ENCODE measurements at regions not wholly inside any gene's neighbourhood (a gene's known extent, or its start where the extent isn't known, plus 50 kb on each side); places are given as distances from the start of the nearest gene placed in this dataset.

DNA sequence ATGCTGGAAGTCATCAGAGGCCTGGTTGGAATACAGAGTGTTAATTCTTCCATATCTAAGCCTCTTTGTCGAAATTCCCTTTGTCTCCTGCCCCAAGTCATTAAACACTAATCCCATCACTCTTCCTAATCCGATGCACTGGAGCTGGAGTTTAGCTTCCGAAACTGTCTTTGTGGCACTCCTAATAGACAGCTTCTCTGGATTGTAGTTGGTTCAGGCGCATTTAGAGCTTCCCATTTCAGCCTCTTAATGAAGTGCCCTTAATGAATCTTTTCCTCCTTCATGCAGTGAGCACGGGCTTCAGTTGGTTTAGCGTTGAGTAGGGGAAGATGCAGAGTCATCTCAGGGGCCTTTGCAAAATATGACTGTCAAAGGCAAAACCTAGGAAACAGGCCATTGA is 72.2 kb upstream of the MEIS1 start:
- H3K27me3 ChIP-seq (ENCODE audit: control insufficient read depth, insufficient read depth, low read length), result no peaks in the 10 kb centered on the region
- DNase-seq (ENCODE audit: low read depth), result no peak
- H3K4me3 ChIP-seq (ENCODE audit: low read depth, low read length), result no peak overlapping the region
- no peaks in the 10 kb centered on the region for H3K36me3 ChIP-seq (ENCODE audit: control insufficient read depth, insufficient read depth, low read length)
- TF ChIP-seq, protein P1, sequence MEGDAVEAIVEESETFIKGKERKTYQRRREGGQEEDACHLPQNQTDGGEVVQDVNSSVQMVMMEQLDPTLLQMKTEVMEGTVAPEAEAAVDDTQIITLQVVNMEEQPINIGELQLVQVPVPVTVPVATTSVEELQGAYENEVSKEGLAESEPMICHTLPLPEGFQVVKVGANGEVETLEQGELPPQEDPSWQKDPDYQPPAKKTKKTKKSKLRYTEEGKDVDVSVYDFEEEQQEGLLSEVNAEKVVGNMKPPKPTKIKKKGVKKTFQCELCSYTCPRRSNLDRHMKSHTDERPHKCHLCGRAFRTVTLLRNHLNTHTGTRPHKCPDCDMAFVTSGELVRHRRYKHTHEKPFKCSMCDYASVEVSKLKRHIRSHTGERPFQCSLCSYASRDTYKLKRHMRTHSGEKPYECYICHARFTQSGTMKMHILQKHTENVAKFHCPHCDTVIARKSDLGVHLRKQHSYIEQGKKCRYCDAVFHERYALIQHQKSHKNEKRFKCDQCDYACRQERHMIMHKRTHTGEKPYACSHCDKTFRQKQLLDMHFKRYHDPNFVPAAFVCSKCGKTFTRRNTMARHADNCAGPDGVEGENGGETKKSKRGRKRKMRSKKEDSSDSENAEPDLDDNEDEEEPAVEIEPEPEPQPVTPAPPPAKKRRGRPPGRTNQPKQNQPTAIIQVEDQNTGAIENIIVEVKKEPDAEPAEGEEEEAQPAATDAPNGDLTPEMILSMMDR (IDR thresholded peaks at IDR 0.05; ENCODE audit: insufficient read depth, low read length, poor library complexity, severe bottlenecking), result no peak

DNA sequence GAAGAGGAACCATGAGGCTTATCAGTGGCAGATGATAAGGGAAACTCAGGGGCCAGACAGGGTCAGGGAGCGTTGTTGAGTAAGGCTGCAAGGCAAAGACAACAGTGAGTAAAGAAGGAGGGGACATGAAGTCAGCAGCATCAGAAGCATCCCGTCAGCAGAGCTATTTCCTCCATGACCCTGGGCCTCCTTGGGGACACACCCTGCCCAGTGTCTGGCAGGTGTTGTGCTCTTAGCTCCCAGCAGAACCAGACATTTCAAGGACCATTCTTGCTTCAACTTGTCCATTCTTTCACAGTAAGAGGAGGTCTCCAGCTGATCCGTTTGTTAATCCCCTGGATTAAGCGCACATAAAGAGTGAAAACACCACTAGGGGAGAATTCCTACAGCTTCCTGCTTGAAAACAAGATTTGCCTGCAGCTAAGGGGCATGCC is 88.7 kb upstream of the MEIS1 start:
- TF ChIP-seq, protein P1 (IDR thresholded peaks at IDR 0.05; ENCODE audit: insufficient read depth, low read length, poor library complexity, severe bottlenecking), result no peak
- Histone ChIP-seq H3K36me3 (ENCODE audit: control insufficient read depth, insufficient read depth, low read length) (no peaks in the 10 kb centered on the region), H3K4me3 (ENCODE audit: low read depth, low read length) (no peak overlapping the region), H3K27me3 (ENCODE audit: control insufficient read depth, insufficient read depth, low read length) (no peaks in the 10 kb centered on the region)
- no peak for DNase-seq (ENCODE audit: low read depth)

DNA sequence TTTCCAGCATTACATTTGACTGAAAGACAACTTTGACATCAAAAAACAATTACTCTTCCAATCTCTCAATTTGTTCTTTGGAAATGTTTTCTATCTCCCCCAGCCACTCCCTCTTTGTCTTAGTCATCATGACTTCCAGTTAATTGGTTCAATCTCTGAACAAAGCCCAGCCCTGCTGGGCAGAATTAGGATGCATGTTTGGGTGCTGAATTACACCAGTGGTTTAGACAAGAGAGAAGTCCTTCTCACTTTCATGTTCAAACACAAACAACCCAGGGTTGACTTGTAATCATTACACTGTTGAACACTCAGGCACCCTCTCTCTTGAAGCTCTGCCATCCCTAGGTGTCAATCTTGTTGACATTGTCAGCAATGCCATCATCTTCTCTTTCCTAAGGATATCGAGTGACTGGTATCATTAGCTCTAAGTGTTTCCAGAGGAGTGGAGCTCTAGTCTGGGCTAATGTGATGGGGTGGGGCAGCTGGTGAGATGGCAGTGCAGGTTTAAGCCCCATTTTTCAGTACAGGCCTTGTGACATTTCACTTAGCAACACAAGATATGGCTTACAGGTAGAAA is 90.8 kb upstream of the MEIS1 start:
- Histone ChIP-seq H3K27me3 (ENCODE audit: control insufficient read depth, insufficient read depth, low read length) (no peaks in the 10 kb centered on the region), H3K36me3 (ENCODE audit: control insufficient read depth, insufficient read depth, low read length) (no peaks in the 10 kb centered on the region), H3K4me3 (ENCODE audit: low read depth, low read length) (no peak overlapping the region)
- TF ChIP-seq, protein P1 (IDR thresholded peaks at IDR 0.05; ENCODE audit: insufficient read depth, low read length, poor library complexity, severe bottlenecking), result no peak
- no peak for DNase-seq (ENCODE audit: low read depth)

- TF ChIP-seq, protein P1 (IDR thresholded peaks at IDR 0.05; ENCODE audit: insufficient read depth, low read length, poor library complexity, severe bottlenecking), result no peak
- no peak overlapping the region for H3K4me3 ChIP-seq (ENCODE audit: low read depth, low read length)
These were observed 91.7 kb upstream of the MEIS1 start for GRCh38 chr2:66343259-66343658.

DNA sequence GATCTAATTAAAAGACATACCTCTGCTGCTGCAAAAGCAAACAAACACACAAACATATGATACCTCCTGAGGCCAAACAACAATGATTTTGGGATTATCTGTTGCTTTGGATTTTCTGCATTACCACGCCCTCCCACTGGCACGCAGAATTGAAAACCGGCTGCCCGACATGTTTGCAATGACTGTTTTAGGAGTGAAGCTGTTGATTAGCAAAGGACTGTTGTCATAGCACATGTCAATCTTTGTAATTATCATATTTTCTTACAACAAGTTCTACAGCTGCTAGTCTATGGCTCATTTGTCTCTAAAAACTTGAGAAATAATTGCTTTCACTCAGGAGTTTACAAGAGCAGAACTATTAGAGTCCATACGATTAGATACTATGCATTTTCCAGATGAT is 94.4 kb upstream of the MEIS1 start:
- H3K4me3 ChIP-seq (ENCODE audit: low read depth, low read length), result no peak overlapping the region
- TF ChIP-seq, protein P1 (IDR thresholded peaks at IDR 0.05; ENCODE audit: insufficient read depth, low read length, poor library complexity, severe bottlenecking), result no peak
- no peaks in the 10 kb centered on the region for H3K27me3 ChIP-seq (ENCODE audit: control insufficient read depth, insufficient read depth, low read length)
- DNase-seq (ENCODE audit: low read depth), result no peak
- no peaks in the 10 kb centered on the region for H3K36me3 ChIP-seq (ENCODE audit: control insufficient read depth, insufficient read depth, low read length)

More at GRCh38 chr2:66343259-66343658, 91.7 kb upstream of the MEIS1 start:
- H3K36me3 ChIP-seq (ENCODE audit: control insufficient read depth, insufficient read depth, low read length), result no peaks in the 10 kb centered on the region
- DNase-seq (ENCODE audit: low read depth), result no peak
- no peaks in the 10 kb centered on the region for H3K27me3 ChIP-seq (ENCODE audit: control insufficient read depth, insufficient read depth, low read length)

Measured in kidney epithelial cell (primary cell).